ENCODE measurements at regions not wholly inside any gene's neighbourhood (a gene's known extent, or its start where the extent isn't known, plus 50 kb on each side); places are given as distances from the start of the nearest gene placed in this dataset.

- no peak for TF ChIP-seq PBX3 (IDR thresholded peaks at IDR 0.05; ENCODE audit: insufficient replicate concordance, low read depth, low read length)
- TF ChIP-seq E4F1 (IDR thresholded peaks at IDR 0.05; ENCODE audit: borderline replicate concordance, partially characterized antibody) = no peak
- no peak for TF ChIP-seq CTCF (IDR thresholded peaks at IDR 0.05 in 2 of 3, conservative IDR thresholded peaks at IDR 0.05 in 1 of 3; ENCODE audit: control insufficient read depth in 2 of 3, extremely low read depth in 1 of 3, insufficient read depth in 1 of 3, low read depth in 3 of 3, low read length in 3 of 3)
- TF ChIP-seq CHD2 (IDR thresholded peaks at IDR 0.05; ENCODE audit: borderline replicate concordance, low read depth, low read length) = no peak
- no peak for TF ChIP-seq POLR2A (IDR thresholded peaks at IDR 0.05; ENCODE audit: low read depth, low read length)
- TF ChIP-seq FOXK2 (IDR thresholded peaks at IDR 0.05) = no peak
- TF ChIP-seq ETV6 (conservative IDR thresholded peaks at IDR 0.05 in 1 of 2, IDR thresholded peaks at IDR 0.05 in 1 of 2; ENCODE audit: borderline replicate concordance in 1 of 2, low read depth in 1 of 2) = no peak
- no peak for TF ChIP-seq PKNOX1 (IDR thresholded peaks at IDR 0.05)
- no peak for TF ChIP-seq ZBTB11 (CRISPR knock-in tag; IDR thresholded peaks at IDR 0.05)
Observed at GRCh38 chr1:58361134-58361533, 185.4 kb downstream of the OMA1 start.

All from GM12878 (cell line).